ENCODE measurements at regions not wholly inside any gene's neighbourhood (a gene's known extent, or its start where the extent isn't known, plus 50 kb on each side); places are given as distances from the start of the nearest gene placed in this dataset.

GRCh38 chr5:4207486-4207885 is 611.9 kb downstream of the IRX1 start:
- Histone ChIP-seq H3K9me2 (replicated peaks; ENCODE audit: insufficient read depth, low read length) (no peaks in the 10 kb centered on the region), H3K9me3 (replicated peaks; ENCODE audit: insufficient read depth, low read length) (no peaks in the 10 kb centered on the region; the same call in 1 of the 2 replicates), H3K27me3 (replicated peaks; ENCODE audit: insufficient read depth, low read length) (no peaks in the 10 kb centered on the region), H3K4me2 (ENCODE audit: low read depth, low read length) (no peak overlapping the region), H3K4me3 (ENCODE audit: low read length) (no peak overlapping the region), H3K36me3 (replicated peaks; ENCODE audit: insufficient read depth, low read length) (no peaks in the 10 kb centered on the region), H3K27ac (ENCODE audit: low read length) (no peak overlapping the region), H3F3A (ENCODE audit: insufficient read depth, low read length) (no peaks in the 10 kb centered on the region), H3K9ac (ENCODE audit: low read length) (no peak overlapping the region), H3K79me2 (ENCODE audit: low read length) (no peaks in the 10 kb centered on the region), H3K4me1 (ENCODE audit: low read length) (no peaks in the 10 kb centered on the region), H4K20me1 (ENCODE audit: insufficient read depth, low read length) (no peaks in the 10 kb centered on the region), H2AFZ (ENCODE audit: low read length) (no peak overlapping the region)
- DNase-seq: no peak
- TF ChIP-seq EZH2 (optimal IDR thresholded peaks at IDR 0.05; ENCODE audit: low read depth, low read length): no peak
- TF ChIP-seq CTCF (IDR thresholded peaks at IDR 0.05; ENCODE audit: low read length): no peak

- Histone ChIP-seq H3K27ac (ENCODE audit: low read length) (no peak overlapping the region), H3K79me2 (ENCODE audit: low read length) (no peaks in the 10 kb centered on the region), H2AFZ (ENCODE audit: low read length) (no peak overlapping the region), H3K27me3 (replicated peaks; ENCODE audit: insufficient read depth, low read length) (no peaks in the 10 kb centered on the region), H3K4me3 (ENCODE audit: low read length) (no peak overlapping the region), H3K9ac (ENCODE audit: low read length) (no peak overlapping the region), H3K9me3 (replicated peaks; ENCODE audit: insufficient read depth, low read length) (no peaks in the 10 kb centered on the region; the same call in 1 of the 2 replicates), H3F3A (ENCODE audit: insufficient read depth, low read length) (no peaks in the 10 kb centered on the region), H3K9me2 (replicated peaks; ENCODE audit: insufficient read depth, low read length) (no peaks in the 10 kb centered on the region), H4K20me1 (ENCODE audit: insufficient read depth, low read length) (no peaks in the 10 kb centered on the region), H3K4me1 (ENCODE audit: low read length) (no peaks in the 10 kb centered on the region), H3K36me3 (replicated peaks; ENCODE audit: insufficient read depth, low read length) (no peaks in the 10 kb centered on the region), H3K4me2 (ENCODE audit: low read depth, low read length) (no peak overlapping the region)
- DNase-seq: no peak
- TF ChIP-seq CTCF (IDR thresholded peaks at IDR 0.05; ENCODE audit: low read length) (no peak), EZH2phosphoT487 (IDR thresholded peaks at IDR 0.05; ENCODE audit: low read length) (no peak), EZH2 (optimal IDR thresholded peaks at IDR 0.05; ENCODE audit: low read depth, low read length) (no peak)
Measured at GRCh38 chr5:4208537-4208936, 612.9 kb downstream of the IRX1 start.

GRCh38 chr5:4208996-4209395 is 613.4 kb downstream of the IRX1 start:
- Histone ChIP-seq H3K4me3 (ENCODE audit: low read length) (no peak overlapping the region), H3K27me3 (replicated peaks; ENCODE audit: insufficient read depth, low read length) (no peaks in the 10 kb centered on the region), H2AFZ (ENCODE audit: low read length) (no peak overlapping the region), H3K79me2 (ENCODE audit: low read length) (no peaks in the 10 kb centered on the region), H3K4me1 (ENCODE audit: low read length) (no peaks in the 10 kb centered on the region), H3K9me2 (replicated peaks; ENCODE audit: insufficient read depth, low read length) (no peaks in the 10 kb centered on the region), H3F3A (ENCODE audit: insufficient read depth, low read length) (no peaks in the 10 kb centered on the region), H3K36me3 (replicated peaks; ENCODE audit: insufficient read depth, low read length) (no peaks in the 10 kb centered on the region), H3K9me3 (replicated peaks; ENCODE audit: insufficient read depth, low read length) (no peaks in the 10 kb centered on the region; the same call in 1 of the 2 replicates), H3K4me2 (ENCODE audit: low read depth, low read length) (no peak overlapping the region), H4K20me1 (ENCODE audit: insufficient read depth, low read length) (no peaks in the 10 kb centered on the region), H3K27ac (ENCODE audit: low read length) (no peak overlapping the region), H3K9ac (ENCODE audit: low read length) (no peak overlapping the region)
- DNase-seq: no peak
- no peak for TF ChIP-seq EZH2 (optimal IDR thresholded peaks at IDR 0.05; ENCODE audit: low read depth, low read length)
- TF ChIP-seq EZH2phosphoT487 (IDR thresholded peaks at IDR 0.05; ENCODE audit: low read length): no peak
- no peak for TF ChIP-seq CTCF (IDR thresholded peaks at IDR 0.05; ENCODE audit: low read length)

All from MM.1S (cell line).